ENCODE measurements at regions not wholly inside any gene's neighbourhood (a gene's known extent, or its start where the extent isn't known, plus 50 kb on each side); places are given as distances from the start of the nearest gene placed in this dataset.

GRCh38 chr4:91924625-91925024, 379.1 kb upstream of the GRID2 start:
- DNase-seq (ENCODE audit: low spot score), result no peak
- Histone ChIP-seq H3K9me3 (ENCODE audit: control insufficient read depth in 4 of 4, low read length in 3 of 4) (peaks cover 0 to 3% (median 0%) of the 10 kb centered on the region in 4 donors), H3K4me3 (ENCODE audit: low read depth in 1 of 3, low read length in 3 of 3) (no peak overlapping the region), H3K9ac (ENCODE audit: low read depth in 1 of 2, low read length in 2 of 2) (no peak overlapping the region), H3K4me1 (ENCODE audit: control insufficient read depth in 4 of 4, insufficient read depth in 4 of 4, low read length in 3 of 4) (no peaks in the 10 kb centered on the region), H3K27ac (ENCODE audit: low read depth in 1 of 2, low read length in 2 of 2) (no peak overlapping the region), H3K36me3 (ENCODE audit: control insufficient read depth in 4 of 4, insufficient read depth in 3 of 4, low read depth in 1 of 4, low read length in 3 of 4) (no peaks in the 10 kb centered on the region), H3K27me3 (ENCODE audit: control insufficient read depth in 4 of 4, insufficient read depth in 4 of 4, low read length in 3 of 4) (no peaks in the 10 kb centered on the region)
- TF ChIP-seq YY1 (IDR thresholded peaks at IDR 0.05) (no peak), RXRA (IDR thresholded peaks at IDR 0.05) (no peak), ATF3 (IDR thresholded peaks at IDR 0.05) (no peak)
- WGBS, result 82% methylated on average over 5 of the region's 5 CpGs

- no peaks in the 10 kb centered on the region for H3K36me3 ChIP-seq (ENCODE audit: control insufficient read depth in 4 of 4, insufficient read depth in 3 of 4, low read depth in 1 of 4, low read length in 3 of 4)
- H3K27me3 ChIP-seq (ENCODE audit: control insufficient read depth in 4 of 4, insufficient read depth in 4 of 4, low read length in 3 of 4), result no peaks in the 10 kb centered on the region
- no peaks in the 10 kb centered on the region for H3K4me1 ChIP-seq (ENCODE audit: control insufficient read depth in 4 of 4, insufficient read depth in 4 of 4, low read length in 3 of 4)
- no peak for DNase-seq (ENCODE audit: low spot score)
- no peak overlapping the region for H3K4me3 ChIP-seq (ENCODE audit: low read depth in 1 of 3, low read length in 3 of 3)
- TF ChIP-seq RAD21 (IDR thresholded peaks at IDR 0.05) (no peak), FOXA2 (IDR thresholded peaks at IDR 0.05) (no peak), ATF3 (IDR thresholded peaks at IDR 0.05) (no peak), CTCF (IDR thresholded peaks at IDR 0.05; ENCODE audit: low read depth, low read length, missing input control) (no peak), JUND (IDR thresholded peaks at IDR 0.05) (no peak), SP1 (IDR thresholded peaks at IDR 0.05) (no peak), HNF4G (IDR thresholded peaks at IDR 0.05) (no peak)
- H3K9me3 ChIP-seq (ENCODE audit: control insufficient read depth in 4 of 4, low read length in 3 of 4), result peaks cover 0 to 5% (median 3%) of the 10 kb centered on the region in 4 donors
- 76% methylated on average over 6 of the region's 6 CpGs for WGBS
- H3K9ac ChIP-seq (ENCODE audit: low read depth in 1 of 2, low read length in 2 of 2), result no peak overlapping the region
- H3K27ac ChIP-seq (ENCODE audit: low read depth in 1 of 2, low read length in 2 of 2), result no peak overlapping the region
Measured at GRCh38 chr4:91935217-91935616, 368.5 kb upstream of the GRID2 start.

- TF ChIP-seq MAX (IDR thresholded peaks at IDR 0.05), result no peak
- no peak for DNase-seq (ENCODE audit: low spot score)
Measured at GRCh38 chr4:91936311-91936710, 367.5 kb upstream of the GRID2 start.

GRCh38 chr4:91957963-91958362, 345.8 kb upstream of the GRID2 start:
- no peaks in the 10 kb centered on the region for H3K4me1 ChIP-seq (ENCODE audit: control insufficient read depth in 4 of 4, insufficient read depth in 4 of 4, low read length in 3 of 4)
- no peak overlapping the region for H3K27ac ChIP-seq (ENCODE audit: low read depth in 1 of 2, low read length in 2 of 2)
- H3K27me3 ChIP-seq (ENCODE audit: control insufficient read depth in 4 of 4, insufficient read depth in 4 of 4, low read length in 3 of 4), result no peaks in the 10 kb centered on the region
- 68% methylated on average over 2 of the region's 2 CpGs for WGBS
- DNase-seq (ENCODE audit: low spot score), result no peak
- no peak overlapping the region for H3K9ac ChIP-seq (ENCODE audit: low read depth in 1 of 2, low read length in 2 of 2)
- H3K9me3 ChIP-seq (ENCODE audit: control insufficient read depth in 4 of 4, low read length in 3 of 4), result peaks cover 0 to 5% (median 0%) of the 10 kb centered on the region in 4 donors
- no peak overlapping the region for H3K4me3 ChIP-seq (ENCODE audit: low read depth in 1 of 3, low read length in 3 of 3)
- H3K36me3 ChIP-seq (ENCODE audit: control insufficient read depth in 4 of 4, insufficient read depth in 3 of 4, low read depth in 1 of 4, low read length in 3 of 4), result no peaks in the 10 kb centered on the region
- TF ChIP-seq RXRA (IDR thresholded peaks at IDR 0.05) (no peak), ZBTB33 (IDR thresholded peaks at IDR 0.05) (no peak), YY1 (IDR thresholded peaks at IDR 0.05) (no peak), MAX (IDR thresholded peaks at IDR 0.05) (no peak), CTCF (IDR thresholded peaks at IDR 0.05; ENCODE audit: low read depth, low read length, missing input control) (no peak), TAF1 (conservative IDR thresholded peaks at IDR 0.05) (no peak), ATF3 (IDR thresholded peaks at IDR 0.05) (no peak), FOXA1 (IDR thresholded peaks at IDR 0.05) (no peak), HNF4G (IDR thresholded peaks at IDR 0.05) (no peak), EGR1 (IDR thresholded peaks at IDR 0.05; ENCODE audit: low read depth in 2 of 2) (no peak), RAD21 (IDR thresholded peaks at IDR 0.05) (no peak), HNF4A (conservative IDR thresholded peaks at IDR 0.05) (no peak), SP1 (IDR thresholded peaks at IDR 0.05) (no peak), GABPA (IDR thresholded peaks at IDR 0.05 in 1 of 2, conservative IDR thresholded peaks at IDR 0.05 in 1 of 2) (no peak)

More at GRCh38 chr4:91936311-91936710, 367.5 kb upstream of the GRID2 start:
- WGBS, result 63% methylated on average over 3 of the region's 3 CpGs
- no peak overlapping the region for H3K4me3 ChIP-seq (ENCODE audit: low read depth in 1 of 3, low read length in 3 of 3)
- no peaks in the 10 kb centered on the region for H3K4me1 ChIP-seq (ENCODE audit: control insufficient read depth in 4 of 4, insufficient read depth in 4 of 4, low read length in 3 of 4)
- H3K9me3 ChIP-seq (ENCODE audit: control insufficient read depth in 4 of 4, low read length in 3 of 4), result peaks cover 0 to 5% (median 3%) of the 10 kb centered on the region in 4 donors
- H3K9ac ChIP-seq (ENCODE audit: low read depth in 1 of 2, low read length in 2 of 2), result no peak overlapping the region
- H3K27ac ChIP-seq (ENCODE audit: low read depth in 1 of 2, low read length in 2 of 2), result no peak overlapping the region
- H3K36me3 ChIP-seq (ENCODE audit: control insufficient read depth in 4 of 4, insufficient read depth in 3 of 4, low read depth in 1 of 4, low read length in 3 of 4), result no peaks in the 10 kb centered on the region
- H3K27me3 ChIP-seq (ENCODE audit: control insufficient read depth in 4 of 4, insufficient read depth in 4 of 4, low read length in 3 of 4), result no peaks in the 10 kb centered on the region
